H1 (cell line): ENCODE measurements at regions not wholly inside any gene's neighbourhood (a gene's known extent, or its start where the extent isn't known, plus 50 kb on each side); places are given as distances from the start of the nearest gene placed in this dataset.

ENCODE experiments used
- CBX5 ChIP-seq: fragments of 300-800, 300-1000 bp; sonication (generic); IDR thresholded peaks from 2 replicates; pipeline ENCODE4 v1.7.1; 2016; ENCODE audit warnings: antibody characterized with exemption, low read length, low read depth
- CHD2 ChIP-seq: IDR thresholded peaks from 2 replicates; pipeline ENCODE4 v1.6.1; 2012; ENCODE audit warnings: low read length, improper control_type of control experiment
- CHD7 ChIP-seq: fragments of 300-600 bp; sonication (generic); IDR thresholded peaks from 2 replicates; pipeline ENCODE4 v1.7.1; 2012; ENCODE audit warnings: low read length, moderate library complexity, mild to moderate bottlenecking, inconsistent platforms; ENCODE audit not compliant: insufficient replicate concordance
- CREB1 ChIP-seq: IDR thresholded peaks from 2 replicates; pipeline ENCODE4 v1.6.1; 2012; ENCODE audit warnings: inconsistent platforms
- E2F6 ChIP-seq: IDR thresholded peaks from 2 replicates; pipeline ENCODE4 v1.6.1; 2012; ENCODE audit warnings: inconsistent platforms
- EGR1 ChIP-seq: IDR thresholded peaks from 2 replicates; pipeline ENCODE4 v1.6.1; 2011; ENCODE audit warnings: low read depth, low read length, borderline replicate concordance
- JUND ChIP-seq: IDR thresholded peaks from 2 replicates; pipeline ENCODE4 v1.6.1; 2011; ENCODE audit warnings: mild to moderate bottlenecking, improper control_type of control experiment, low read length
- KDM4A ChIP-seq: IDR thresholded peaks from one replicate; pipeline ENCODE4 v1.7.1; 2012; ENCODE audit warnings: low read depth, mild to moderate bottlenecking, moderate library complexity, low read length, inconsistent platforms; ENCODE audit not compliant: severe bottlenecking
- SUZ12 ChIP-seq: fragments of 200-600 bp; sonication (generic); IDR thresholded peaks from 2 replicates; pipeline ENCODE4 v1.6.1; 2012; ENCODE audit warnings: mild to moderate bottlenecking, inconsistent platforms, low read length, moderate library complexity, mixed read lengths
- TEAD4 ChIP-seq: IDR thresholded peaks from 2 replicates; pipeline ENCODE4 v1.6.1; 2012; ENCODE audit warnings: low read depth, low read length, inconsistent platforms, mixed read lengths

GRCh38 chr11:115884800-115885534 lies 380.8 kb upstream of the CADM1 start (continued):
- TF ChIP-seq CHD7 (no peak), CHD2 (no peak), TEAD4 (no peak), SUZ12 (no peak), EGR1 (no peak), CBX5 (no peak), KDM4A (no peak), CREB1 (no peak), JUND (no peak), E2F6 (no peak)
